Urinary bladder (tissue), 3 donors: ENCODE measurements at regions not wholly inside any gene's neighbourhood (a gene's known extent, or its start where the extent isn't known, plus 50 kb on each side); places are given as distances from the start of the nearest gene placed in this dataset.

Experiments
- DNase-seq: peaks from one replicate; pipeline ENCODE4 v3.0.0-alpha.2; 2015; ENCODE audit errors: extremely low spot score
- H3K27ac ChIP-seq: one replicate; pipeline ENCODE4 v1.5.1; 2013; ENCODE audit warnings: low read depth, mild to moderate bottlenecking, moderate library complexity
- H3K36me3 ChIP-seq: one replicate; pipeline ENCODE4 v1.6.1; 2013; ENCODE audit warnings: mild to moderate bottlenecking, moderate library complexity; ENCODE audit not compliant: insufficient read depth
- H3K4me1 ChIP-seq: one replicate; pipeline ENCODE4 v1.6.1; 2013; ENCODE audit warnings: mild to moderate bottlenecking, moderate library complexity; ENCODE audit not compliant: insufficient read depth
- H3K4me3 ChIP-seq: one replicate; pipeline ENCODE4 v1.5.1; 2013; ENCODE audit warnings: low read depth, low read length
- WGBS: extraction: QIAGEN DNeasy Blood & Tissue Kit; methylation state at CpG from one replicate; pipeline ENCODE4 v1.1.7; 2013; 5-methylcytosine and 5-hydroxymethylcytosine counted together
- donor health status: healthy with polysubstance abuse.
- donor health status: healthy.

- Histone ChIP-seq H3K4me3 (no peak overlapping the region), H3K36me3 (no peaks in the 10 kb centered on the region), H3K27ac (no peak overlapping the region), H3K4me1 (no peaks in the 10 kb centered on the region)
- 94% methylated on average over 3 of the region's 3 CpGs for WGBS
- DNase-seq, result no peak
These were observed 339.7 kb upstream of the B3GALT2 start for GRCh38 chr1:193525917-193526710.

GRCh38 chr1:193525411-193525810, 339.0 kb upstream of the B3GALT2 start:
- Histone ChIP-seq H3K4me3 (no peak overlapping the region), H3K27ac (no peak overlapping the region), H3K4me1 (no peaks in the 10 kb centered on the region), H3K36me3 (no peaks in the 10 kb centered on the region)
- no peak for DNase-seq

GRCh38 chr1:193524616-193525015, 338.2 kb upstream of the B3GALT2 start:
- no peak overlapping the region for H3K4me3 ChIP-seq
- 96% methylated on average over 2 of the region's 2 CpGs for WGBS
- H3K36me3 ChIP-seq, result no peaks in the 10 kb centered on the region
- no peak for DNase-seq
- no peaks in the 10 kb centered on the region for H3K4me1 ChIP-seq
- no peak overlapping the region for H3K27ac ChIP-seq

GRCh38 chr1:193524021-193524420, 337.6 kb upstream of the B3GALT2 start:
- Histone ChIP-seq H3K27ac (no peak overlapping the region), H3K36me3 (no peaks in the 10 kb centered on the region), H3K4me3 (no peak overlapping the region), H3K4me1 (no peaks in the 10 kb centered on the region)
- no peak for DNase-seq
- WGBS, result 64% methylated on average over 2 of the region's 2 CpGs

GRCh38 chr1:193520472-193520871, 334.1 kb upstream of the B3GALT2 start:
- Histone ChIP-seq H3K36me3 (no peaks in the 10 kb centered on the region), H3K27ac (no peak overlapping the region), H3K4me1 (no peaks in the 10 kb centered on the region), H3K4me3 (no peak overlapping the region)
- WGBS, result 86% methylated on average over 3 of the region's 3 CpGs
- DNase-seq, result no peak

- Histone ChIP-seq H3K4me1 (no peaks in the 10 kb centered on the region), H3K27ac (no peak overlapping the region), H3K36me3 (no peaks in the 10 kb centered on the region), H3K4me3 (no peak overlapping the region)
- no peak for DNase-seq
- 97% methylated on average over 5 of the region's 5 CpGs for whole genome bisulfite sequencing
These were observed 333.5 kb upstream of the B3GALT2 start for GRCh38 chr1:193519922-193520321.

GRCh38 chr1:193516755-193517388, 330.5 kb upstream of the B3GALT2 start:
- 95% methylated on average over 5 of the region's 5 CpGs for WGBS
- no peaks in the 10 kb centered on the region for H3K36me3 ChIP-seq
- no peak for DNase-seq
- H3K4me1 ChIP-seq, result no peaks in the 10 kb centered on the region
- H3K4me3 ChIP-seq, result no peak overlapping the region
- H3K27ac ChIP-seq, result no peak overlapping the region

GRCh38 chr1:193514397-193514796, 328.0 kb upstream of the B3GALT2 start:
- H3K4me3 ChIP-seq, result no peak overlapping the region
- H3K4me1 ChIP-seq, result no peaks in the 10 kb centered on the region
- no peaks in the 10 kb centered on the region for H3K36me3 ChIP-seq
- H3K27ac ChIP-seq, result no peak overlapping the region
- no peak for DNase-seq
- WGBS, result 90% methylated on average over 4 of the region's 4 CpGs

- H3K4me1 ChIP-seq, result no peaks in the 10 kb centered on the region
- DNase-seq, result no peak
- H3K27ac ChIP-seq, result no peak overlapping the region
- H3K36me3 ChIP-seq, result no peaks in the 10 kb centered on the region
- 97% methylated on average over 2 of the region's 2 CpGs for WGBS
- H3K4me3 ChIP-seq, result no peak overlapping the region
These were observed 326.6 kb upstream of the B3GALT2 start for GRCh38 chr1:193513032-193513431.

GRCh38 chr1:193504920-193505319, 318.5 kb upstream of the B3GALT2 start:
- Histone ChIP-seq H3K4me1 (no peaks in the 10 kb centered on the region), H3K27ac (no peak overlapping the region), H3K36me3 (no peaks in the 10 kb centered on the region), H3K4me3 (no peak overlapping the region)
- DNase-seq, result no peak

GRCh38 chr1:193498088-193498655, 311.8 kb upstream of the B3GALT2 start:
- WGBS, result 22% methylated on average over 7 of the region's 7 CpGs
- no peak overlapping the region for H3K27ac ChIP-seq
- no peak for DNase-seq

GRCh38 chr1:193494368-193494767, 308.0 kb upstream of the B3GALT2 start:
- DNase-seq, result no peak
- H3K4me1 ChIP-seq, result no peaks in the 10 kb centered on the region
- WGBS, result 36% methylated on average over 2 of the region's 2 CpGs
- H3K4me3 ChIP-seq, result no peak overlapping the region
- H3K36me3 ChIP-seq, result no peaks in the 10 kb centered on the region
- H3K27ac ChIP-seq, result no peak overlapping the region

More at GRCh38 chr1:193498088-193498655, 311.8 kb upstream of the B3GALT2 start:
- Histone ChIP-seq H3K4me1 (no peaks in the 10 kb centered on the region), H3K36me3 (no peaks in the 10 kb centered on the region), H3K4me3 (no peak overlapping the region)

GRCh38 chr1:193489191-193489590, 302.8 kb upstream of the B3GALT2 start:
- H3K4me1 ChIP-seq, result no peaks in the 10 kb centered on the region
- H3K36me3 ChIP-seq, result no peaks in the 10 kb centered on the region
- DNase-seq, result no peak
- H3K4me3 ChIP-seq, result no peak overlapping the region
- H3K27ac ChIP-seq, result no peak overlapping the region

- H3K27ac ChIP-seq, result no peak overlapping the region
- H3K4me3 ChIP-seq, result no peak overlapping the region
- no peaks in the 10 kb centered on the region for H3K4me1 ChIP-seq
- 91% methylated on average over 3 of the region's 3 CpGs for WGBS
- H3K36me3 ChIP-seq, result no peaks in the 10 kb centered on the region
- DNase-seq, result no peak
These were observed 301.3 kb upstream of the B3GALT2 start for GRCh38 chr1:193487722-193488121.
